GM19395 (cell line): ENCODE measurements at regions not wholly inside any gene's neighbourhood (a gene's known extent, or its start where the extent isn't known, plus 50 kb on each side); places are given as distances from the start of the nearest gene placed in this dataset.
"Not testable (repeated sequence)": the region's sequence is repeated elsewhere in the genome, so short reads cannot be mapped to it uniquely, and the experiment has no call there.

Source experiments
- ATAC-seq: cut with Tn5 transposase; IDR thresholded peaks from one replicate; pipeline ENCODE4 v1.9.1; 2021; ENCODE audit warnings: mild to moderate bottlenecking, moderate library complexity; ENCODE audit not compliant: unreplicated experiment

GRCh38 chr16:33583702-33584101, 124.3 kb downstream of the TP53TG3F start:
- ATAC-seq = not testable (repeated sequence)

- not testable (repeated sequence) for ATAC-seq
Observed at GRCh38 chr16:33588589-33588988, 129.2 kb downstream of the TP53TG3F start.

GRCh38 chr16:33593344-33593743, 133.9 kb downstream of the TP53TG3F start:
- ATAC-seq = not testable (repeated sequence)

GRCh38 chr16:33595074-33595473, 135.7 kb downstream of the TP53TG3F start:
- not testable (repeated sequence) for ATAC-seq

- peak; percentile 71 for ATAC-seq
Observed at GRCh38 chr16:33601029-33601428, 141.6 kb downstream of the TP53TG3F start.

- not testable (repeated sequence) for ATAC-seq
Observed at GRCh38 chr16:33623535-33624077, 164.2 kb downstream of the TP53TG3F start.

- peak; percentile 72 for ATAC-seq
Observed at GRCh38 chr16:33628895-33629294, 169.5 kb downstream of the TP53TG3F start.

GRCh38 chr16:33631713-33632112, 172.3 kb downstream of the TP53TG3F start:
- not testable (repeated sequence) for ATAC-seq

GRCh38 chr16:33634057-33634456, 174.6 kb downstream of the TP53TG3F start:
- not testable (repeated sequence) for ATAC-seq

GRCh38 chr16:33636760-33637159, 177.3 kb downstream of the TP53TG3F start:
- ATAC-seq = not testable (repeated sequence)

GRCh38 chr16:33643270-33643669, 183.9 kb downstream of the TP53TG3F start:
- ATAC-seq = peak; percentile 87

- ATAC-seq = peak; percentile 82
Observed at GRCh38 chr16:33643698-33644381, 184.4 kb downstream of the TP53TG3F start.

GRCh38 chr16:33646386-33646785, 187.0 kb downstream of the TP53TG3F start:
- ATAC-seq = not testable (repeated sequence)

GRCh38 chr16:33655756-33656155, 196.3 kb downstream of the TP53TG3F start:
- ATAC-seq = not testable (repeated sequence)

GRCh38 chr16:33656394-33656793, 197.0 kb downstream of the TP53TG3F start:
- peak; percentile 70 for ATAC-seq

GRCh38 chr16:33657717-33658116, 198.3 kb downstream of the TP53TG3F start:
- peak; percentile 76 for ATAC-seq

GRCh38 chr16:33680791-33681190, 221.4 kb downstream of the TP53TG3F start:
- ATAC-seq = not testable (repeated sequence)

GRCh38 chr16:33700320-33700719, 240.9 kb downstream of the TP53TG3F start:
- not testable (repeated sequence) for ATAC-seq

- not testable (repeated sequence) for ATAC-seq
Observed at GRCh38 chr16:33706845-33707590, 247.6 kb downstream of the TP53TG3F start.

- ATAC-seq = not testable (repeated sequence)
Observed at GRCh38 chr16:33707591-33707934, 248.2 kb downstream of the TP53TG3F start.

GRCh38 chr16:33709856-33710695, 250.7 kb downstream of the TP53TG3F start:
- ATAC-seq = not testable (repeated sequence)
